Left renal cortex interstitium (tissue), 4 donors: ENCODE measurements at regions not wholly inside any gene's neighbourhood (a gene's known extent, or its start where the extent isn't known, plus 50 kb on each side); places are given as distances from the start of the nearest gene placed in this dataset.

Experiments used
- DNase-seq, 4 donors: peaks; one replicate each; pipeline ENCODE4 v3.0.0-alpha.2; 2013; ENCODE audit warnings: low read depth in 4 of 4, low spot score in 2 of 4, missing footprints in 1 of 4

GRCh38 chr7:132733860-132734259, 157.6 kb upstream of the PLXNA4 start:
- no peak for DNase-seq

DNA sequence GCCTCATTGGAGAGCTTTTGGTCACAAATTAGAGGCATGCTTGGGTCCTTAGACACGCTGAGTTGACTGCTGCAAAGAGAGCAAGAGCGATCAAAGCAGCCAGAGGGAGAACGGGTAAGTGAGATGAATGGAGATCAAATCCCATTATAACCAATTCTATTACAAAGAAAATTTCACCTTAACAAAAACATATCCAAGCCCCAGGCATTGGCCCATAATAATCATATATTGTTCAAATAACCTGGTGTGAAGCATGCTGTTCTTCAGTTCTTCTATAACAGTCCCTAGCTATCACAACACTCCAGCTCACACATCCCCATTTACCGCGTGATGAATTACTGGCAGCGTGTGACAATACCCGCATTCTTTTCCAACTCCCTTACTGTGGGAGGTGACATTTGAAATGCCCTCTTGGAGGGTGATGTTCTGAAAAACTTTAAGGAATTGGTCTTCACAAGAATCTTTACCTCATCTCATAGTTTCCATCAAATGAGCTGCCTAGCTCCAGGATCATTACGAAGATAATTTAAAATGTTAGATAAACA, 156.1 kb upstream of the PLXNA4 start:
- DNase-seq, result no peak

DNA sequence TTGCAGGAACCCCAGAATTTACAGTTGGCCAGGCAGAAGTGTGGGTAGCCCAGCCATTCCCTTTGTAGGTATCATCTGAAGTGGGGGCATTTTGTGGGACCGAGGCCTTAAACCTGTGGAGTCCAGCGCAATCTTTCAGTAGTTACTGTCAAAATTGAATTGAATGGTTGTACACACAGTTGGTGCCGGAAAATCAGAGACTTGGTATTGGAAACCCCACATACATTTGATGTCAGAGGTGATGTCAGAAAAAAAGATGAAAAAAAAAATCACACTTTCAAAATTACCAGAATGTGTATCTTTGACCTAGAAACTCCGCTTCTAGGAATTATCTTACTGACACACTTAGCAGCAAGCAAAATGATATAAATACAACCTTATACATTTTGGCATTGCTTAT, 153.8 kb upstream of the PLXNA4 start:
- no peak for DNase-seq

DNA sequence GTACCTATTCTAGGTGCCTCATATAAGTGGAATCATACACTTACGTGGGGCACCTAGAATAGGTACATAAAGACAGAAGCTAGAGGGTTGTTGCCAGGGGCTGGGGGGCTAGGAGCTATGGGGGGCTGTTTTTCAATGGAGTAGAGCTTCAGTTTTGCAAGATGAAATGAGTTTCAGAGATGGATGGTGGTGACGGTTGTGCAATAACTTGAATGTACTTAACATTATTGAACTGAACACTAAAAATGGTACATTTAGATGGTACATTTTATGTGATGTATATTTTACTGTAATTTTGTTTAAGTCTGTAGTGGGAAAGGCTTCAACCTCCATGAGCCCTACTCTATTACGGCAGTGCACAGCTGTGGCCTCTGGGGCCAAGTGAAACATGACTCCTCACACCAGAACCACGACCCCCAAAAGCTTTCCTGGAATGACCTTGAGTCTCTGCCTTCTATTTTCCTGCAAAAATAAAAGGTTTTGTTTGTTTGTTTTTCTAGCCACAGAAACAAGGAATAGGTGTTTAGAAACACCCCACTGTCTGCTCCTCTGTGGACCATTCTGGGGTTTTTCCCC, 147.3 kb upstream of the PLXNA4 start:
- no peak for DNase-seq

DNA sequence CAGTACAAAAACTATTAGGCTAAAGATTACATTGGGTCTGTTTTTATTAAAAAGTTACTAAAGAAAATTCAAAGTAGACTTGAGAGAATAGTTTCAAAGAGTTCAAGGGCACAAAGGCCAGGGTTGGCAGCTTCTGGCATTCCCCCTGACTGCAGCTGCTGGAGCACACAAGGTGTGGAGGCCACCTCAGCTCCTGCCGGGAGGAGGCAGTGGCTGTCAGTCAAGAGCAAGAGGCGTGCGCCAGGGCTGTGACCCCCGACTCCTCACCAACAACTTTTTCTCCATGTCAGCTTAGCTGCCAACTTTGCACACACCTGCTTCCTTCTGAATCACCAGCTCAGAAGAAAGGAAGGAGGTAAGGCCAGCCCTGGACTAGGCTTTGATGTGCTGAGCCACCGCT, 144.6 kb upstream of the PLXNA4 start:
- DNase-seq, result no peak

DNA sequence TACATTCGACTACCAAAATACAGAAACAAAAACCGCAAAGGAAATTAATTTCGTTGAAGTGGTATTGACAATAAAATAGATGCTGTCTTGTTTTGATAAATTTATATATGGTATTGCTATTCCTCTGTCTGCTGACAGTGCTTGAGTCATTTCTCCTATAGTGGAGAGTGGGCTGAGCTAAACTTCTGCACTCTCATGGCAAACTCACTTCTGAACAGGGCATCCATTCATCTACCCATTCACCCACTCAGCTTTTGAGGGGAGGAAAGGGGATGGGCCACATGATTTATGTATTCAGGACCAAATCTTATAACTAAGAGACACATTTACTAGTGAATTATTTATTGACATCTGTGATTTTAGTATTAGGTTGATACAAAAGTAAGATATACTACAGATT, 137.6 kb upstream of the PLXNA4 start:
- no peak for DNase-seq

- no peak for DNase-seq
Measured at GRCh38 chr7:132709971-132710567, 133.8 kb upstream of the PLXNA4 start.

DNA sequence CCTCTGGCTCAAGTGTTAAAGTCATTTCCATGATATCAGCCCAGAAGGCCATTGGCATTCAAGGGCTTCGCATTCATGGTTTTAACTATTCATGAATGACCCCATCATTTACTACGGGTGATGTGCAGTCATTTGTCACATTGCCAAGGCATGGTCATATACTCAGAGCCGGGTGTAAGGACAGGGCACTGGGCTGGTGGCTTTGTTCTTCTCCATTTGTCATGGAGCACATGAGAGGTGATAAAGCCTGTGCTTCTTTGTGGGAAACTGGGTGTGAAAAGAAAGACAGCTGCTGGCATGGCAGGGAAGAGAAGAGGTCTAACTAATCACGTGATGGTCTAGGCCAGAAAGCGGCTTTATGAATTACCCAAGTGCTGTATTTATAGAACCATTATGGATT, 132.2 kb upstream of the PLXNA4 start:
- DNase-seq, result no peak

DNA sequence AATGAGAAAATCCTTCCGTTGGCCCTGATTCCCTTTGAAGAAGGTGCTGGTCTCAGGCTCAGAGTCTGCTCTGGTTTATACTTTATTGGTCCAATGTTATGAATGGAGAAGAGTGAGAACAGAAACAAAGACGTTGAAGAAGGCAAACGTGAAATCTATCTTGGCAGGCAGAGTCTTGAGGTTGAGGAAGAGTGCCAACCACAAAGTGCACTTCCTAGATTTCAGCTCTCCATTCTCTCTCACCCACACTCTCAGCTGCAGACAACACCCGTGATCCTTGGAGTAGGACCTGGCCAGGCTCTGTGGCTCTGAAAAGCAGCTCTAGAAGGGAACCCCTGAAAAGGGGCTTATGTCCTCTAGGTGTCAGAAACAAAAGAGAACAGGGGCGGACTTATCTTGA, 128.9 kb upstream of the PLXNA4 start:
- no peak for DNase-seq

DNA sequence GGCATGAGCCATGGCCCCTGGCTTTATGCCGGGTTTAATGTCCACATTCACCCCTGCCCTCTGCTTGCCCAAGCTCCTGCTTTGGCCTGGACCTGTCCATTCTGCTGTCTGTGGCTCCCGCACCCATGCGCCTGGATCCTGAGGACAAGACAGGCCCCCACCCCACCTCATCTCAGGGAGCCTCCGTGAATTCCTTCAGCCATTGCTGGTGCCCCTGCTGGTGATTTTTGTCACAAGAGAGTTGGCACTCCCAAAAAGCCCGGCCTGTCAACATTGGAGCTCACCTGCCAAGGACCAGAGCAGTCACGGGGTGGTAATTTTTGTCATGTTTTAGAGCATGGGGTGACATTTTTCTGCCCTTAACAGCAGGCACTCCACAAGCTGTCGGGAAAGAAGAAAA, 127.5 kb upstream of the PLXNA4 start:
- no peak for DNase-seq

- DNase-seq, result no peak
Measured at GRCh38 chr7:132697003-132697402, 120.7 kb upstream of the PLXNA4 start.

GRCh38 chr7:132696332-132696731, 120.1 kb upstream of the PLXNA4 start:
- DNase-seq, result no peak

GRCh38 chr7:132691201-132691600, 114.9 kb upstream of the PLXNA4 start:
- DNase-seq, result no peak

GRCh38 chr7:132690174-132690573, 113.9 kb upstream of the PLXNA4 start:
- no peak for DNase-seq

- no peak for DNase-seq
Measured at GRCh38 chr7:132687981-132688383, 111.7 kb upstream of the PLXNA4 start.

GRCh38 chr7:132687016-132687415, 110.7 kb upstream of the PLXNA4 start:
- no peak for DNase-seq

- no peak for DNase-seq
Measured at GRCh38 chr7:132685277-132685676, 109.0 kb upstream of the PLXNA4 start.

DNA sequence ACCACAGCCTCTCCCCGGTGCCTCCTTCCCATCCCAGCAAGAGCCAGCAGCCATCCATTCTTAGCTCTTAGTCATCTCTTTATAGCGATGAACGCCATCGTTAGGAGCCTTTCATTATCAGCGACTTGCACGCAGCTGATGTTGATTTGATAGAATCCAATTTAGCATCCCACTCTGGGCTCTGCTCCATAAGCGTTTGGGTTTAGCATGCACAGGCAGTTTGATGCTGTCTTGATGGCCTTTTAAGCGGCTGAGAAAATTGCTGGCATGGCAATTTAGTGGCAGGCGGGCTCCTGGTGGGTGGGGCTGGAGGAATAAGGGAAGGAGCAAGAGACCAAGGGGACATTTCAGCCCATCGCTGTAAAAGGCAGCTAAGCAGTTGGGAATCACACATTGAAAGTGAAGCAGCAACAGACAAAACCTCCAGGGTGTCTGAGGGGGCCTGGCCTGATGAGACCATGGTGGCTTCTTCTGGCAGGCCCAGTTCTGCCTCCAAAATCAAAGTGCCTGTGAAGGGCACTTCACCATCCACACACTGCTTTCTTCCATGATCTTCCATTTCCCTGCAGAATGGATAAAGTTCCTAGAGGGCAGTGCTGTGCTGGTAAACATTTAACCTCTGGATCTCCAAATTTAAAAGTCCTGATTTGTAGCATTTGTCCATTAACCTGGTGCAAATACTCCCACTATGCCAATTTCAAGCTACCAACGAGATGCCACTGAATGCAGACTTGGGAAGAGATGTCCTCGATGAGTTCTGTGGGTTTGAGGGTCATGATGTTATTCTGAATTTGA, 107.8 kb upstream of the PLXNA4 start:
- DNase-seq, result no peak

DNA sequence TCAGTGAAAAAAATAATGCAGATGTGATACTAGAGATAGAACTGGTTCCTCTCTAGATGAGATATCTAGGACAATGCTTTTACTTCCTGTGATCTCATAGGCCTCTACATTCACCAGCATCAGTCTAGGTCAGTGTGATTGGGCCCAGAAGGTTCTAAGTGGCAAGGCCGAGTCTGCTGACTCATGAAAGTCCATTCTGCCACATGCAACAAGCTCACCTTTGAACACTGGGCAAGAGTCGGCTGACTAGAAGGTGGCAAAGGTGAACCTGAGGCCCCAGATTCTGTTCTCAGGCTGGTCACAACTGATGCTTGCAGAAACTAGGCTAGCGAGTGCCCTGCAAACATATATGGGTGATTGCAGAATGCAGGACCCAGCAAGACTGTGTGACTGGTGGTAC, 105.7 kb upstream of the PLXNA4 start:
- DNase-seq, result no peak

GRCh38 chr7:132680590-132680989, 104.3 kb upstream of the PLXNA4 start:
- DNase-seq, result no peak

GRCh38 chr7:132678656-132679055, 102.4 kb upstream of the PLXNA4 start:
- no peak for DNase-seq

DNA sequence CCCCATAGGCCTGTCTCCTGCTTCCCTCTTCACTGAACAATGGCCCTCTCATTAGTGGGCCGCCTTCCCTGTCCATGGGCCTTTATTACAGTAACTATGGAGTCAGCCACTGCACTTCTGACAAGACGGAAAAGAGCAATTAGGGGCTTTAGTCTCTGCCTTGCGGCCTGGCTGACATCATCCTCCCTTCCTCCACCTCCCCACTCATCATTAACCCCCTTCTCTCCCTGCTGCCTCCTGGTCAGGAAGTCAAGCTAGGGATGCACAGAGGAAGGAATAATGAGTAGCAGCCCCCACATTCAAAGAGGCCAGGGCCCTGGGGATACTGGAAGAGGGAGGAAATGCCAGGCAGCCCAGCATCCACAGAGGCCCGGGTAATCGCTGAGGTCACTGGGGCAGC, 101.6 kb upstream of the PLXNA4 start:
- no peak for DNase-seq
